HG02642 (cell line): ENCODE measurements at regions not wholly inside any gene's neighbourhood (a gene's known extent, or its start where the extent isn't known, plus 50 kb on each side); places are given as distances from the start of the nearest gene placed in this dataset.

ENCODE experiments used
- ATAC-seq: cut with Tn5 transposase; IDR thresholded peaks from one replicate; pipeline ENCODE4 v1.9.1; 2021; ENCODE audit warnings: mild to moderate bottlenecking; ENCODE audit not compliant: unreplicated experiment, poor library complexity

GRCh38 chr5:159632866-159633265, 283.4 kb upstream of the ADRA1B start:
- no peak for ATAC-seq

DNA sequence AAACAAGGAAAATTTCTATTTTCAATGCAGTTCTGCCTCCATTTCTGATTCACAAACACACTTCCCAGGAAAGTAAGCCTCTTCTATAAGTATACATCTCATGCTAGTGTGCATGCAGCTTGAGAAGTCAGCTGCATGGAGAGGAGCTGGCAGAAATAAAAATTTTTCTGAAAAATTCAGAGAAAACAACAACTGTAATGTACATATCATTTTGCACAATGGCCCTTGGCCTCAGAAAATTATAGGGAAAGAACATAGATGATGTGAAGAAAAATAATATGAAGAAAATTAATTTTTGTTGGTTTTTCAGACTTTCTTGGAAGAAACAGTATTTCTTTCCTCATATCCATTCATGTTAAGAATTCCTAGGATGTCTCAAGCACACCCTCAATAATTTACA, 277.8 kb upstream of the ADRA1B start:
- no peak for ATAC-seq

- no peak for ATAC-seq
These were observed 277.2 kb upstream of the ADRA1B start for GRCh38 chr5:159638954-159639559.

GRCh38 chr5:159639590-159639989, 276.7 kb upstream of the ADRA1B start:
- ATAC-seq, result no peak

- ATAC-seq, result no peak
These were observed 275.8 kb upstream of the ADRA1B start for GRCh38 chr5:159640446-159640845.

GRCh38 chr5:159640921-159641320, 275.4 kb upstream of the ADRA1B start:
- no peak for ATAC-seq

GRCh38 chr5:159641371-159642039, 274.8 kb upstream of the ADRA1B start:
- ATAC-seq, result no peak

- ATAC-seq, result no peak
These were observed 273.9 kb upstream of the ADRA1B start for GRCh38 chr5:159642379-159642778.

DNA sequence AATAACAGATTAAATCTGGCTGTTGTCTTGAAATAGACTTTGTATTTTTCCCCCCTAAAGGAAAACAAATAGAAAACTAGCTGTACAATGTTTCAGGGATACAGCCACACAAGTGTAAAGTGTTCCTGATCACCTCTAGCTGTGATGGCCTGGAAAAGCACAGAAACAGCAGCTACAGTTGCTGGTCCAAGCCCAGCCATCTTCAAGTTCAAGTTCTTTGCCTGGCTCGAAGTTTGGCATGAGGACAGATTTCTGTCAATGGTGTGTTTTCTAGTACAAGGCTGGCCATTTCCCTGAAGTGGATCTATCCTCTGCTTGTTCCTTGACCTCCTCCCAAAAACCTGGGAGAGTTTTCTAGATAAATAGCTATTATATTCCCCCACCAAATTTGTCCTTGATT, 272.2 kb upstream of the ADRA1B start:
- no peak for ATAC-seq

DNA sequence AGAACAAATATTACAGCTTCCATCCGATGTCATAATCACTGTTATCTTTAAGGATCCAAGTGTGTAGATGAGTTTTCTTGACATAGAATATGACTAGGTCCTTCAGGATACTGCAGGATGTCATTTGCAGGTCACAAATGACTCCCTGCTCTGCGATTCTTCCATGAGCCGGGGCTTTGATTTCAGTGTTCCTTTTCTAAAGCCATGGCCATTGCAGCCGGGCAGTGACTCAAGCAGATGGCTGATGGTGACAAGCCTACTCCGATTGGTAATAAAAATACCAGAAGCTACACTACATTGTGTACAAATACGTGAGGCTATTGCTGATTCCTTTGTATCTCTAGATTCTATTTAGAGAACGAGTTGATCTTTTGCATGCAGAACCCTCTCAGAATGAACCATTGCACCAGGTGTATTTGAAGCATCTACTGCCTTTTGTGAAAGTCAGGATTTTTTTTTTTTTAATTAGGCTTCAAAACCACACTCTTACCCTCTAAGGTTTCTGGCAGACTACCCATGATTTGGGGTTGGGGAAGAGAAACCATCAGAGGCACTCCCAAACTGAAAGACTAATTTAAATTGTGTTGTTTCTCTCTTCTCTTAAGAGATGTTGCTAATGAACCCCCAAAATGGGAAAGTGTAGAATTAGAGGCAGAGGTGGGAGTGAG, 271.0 kb upstream of the ADRA1B start:
- no peak for ATAC-seq

DNA sequence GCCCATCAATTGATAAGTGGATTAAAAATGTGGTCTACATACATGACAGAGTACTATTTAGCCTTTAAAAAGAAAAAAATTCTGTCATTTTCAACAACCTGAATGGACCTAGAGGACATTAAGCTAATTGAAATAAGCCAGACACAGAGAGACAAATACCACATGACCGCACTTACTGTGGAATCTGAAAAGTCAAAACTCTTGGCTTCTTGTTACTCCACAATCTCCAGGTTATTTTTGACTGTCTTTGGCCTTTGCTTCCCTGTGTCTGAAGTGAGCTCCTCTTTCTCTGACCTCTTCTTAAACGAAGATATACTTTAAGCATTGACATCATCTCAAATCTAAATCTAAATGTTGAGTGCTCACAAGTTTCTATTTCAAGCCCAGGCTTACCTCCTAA, 265.5 kb upstream of the ADRA1B start:
- ATAC-seq, result no peak

DNA sequence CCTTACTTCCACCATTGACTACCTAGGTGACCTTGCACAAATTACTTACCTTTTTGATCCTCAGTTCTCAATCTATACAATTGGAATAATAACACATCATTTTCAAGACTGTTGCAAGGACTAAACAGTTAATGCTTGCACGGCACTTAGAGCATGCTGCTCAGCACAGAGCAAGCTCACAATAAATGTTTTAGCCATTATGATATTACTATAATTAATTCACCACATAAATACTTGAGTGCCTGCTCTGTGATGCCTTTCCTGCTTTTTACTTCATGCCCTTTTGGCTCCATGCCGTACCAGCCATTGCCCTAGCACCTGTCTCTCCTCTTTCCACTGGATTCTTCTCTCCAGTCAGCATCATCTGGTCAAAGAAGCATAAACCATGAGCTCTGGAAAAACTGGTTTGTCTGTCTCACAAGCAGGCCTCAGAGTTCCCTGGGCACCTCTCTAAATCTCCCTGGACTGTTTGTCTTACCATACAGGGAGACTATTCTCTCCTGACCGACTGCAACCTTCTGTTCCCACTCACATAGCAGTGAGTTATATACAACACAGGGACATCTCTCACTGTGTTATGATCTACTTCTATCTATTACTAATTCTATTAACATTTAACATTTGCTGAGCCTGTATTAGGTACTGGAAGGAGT, 260.4 kb upstream of the ADRA1B start:
- ATAC-seq, result no peak

DNA sequence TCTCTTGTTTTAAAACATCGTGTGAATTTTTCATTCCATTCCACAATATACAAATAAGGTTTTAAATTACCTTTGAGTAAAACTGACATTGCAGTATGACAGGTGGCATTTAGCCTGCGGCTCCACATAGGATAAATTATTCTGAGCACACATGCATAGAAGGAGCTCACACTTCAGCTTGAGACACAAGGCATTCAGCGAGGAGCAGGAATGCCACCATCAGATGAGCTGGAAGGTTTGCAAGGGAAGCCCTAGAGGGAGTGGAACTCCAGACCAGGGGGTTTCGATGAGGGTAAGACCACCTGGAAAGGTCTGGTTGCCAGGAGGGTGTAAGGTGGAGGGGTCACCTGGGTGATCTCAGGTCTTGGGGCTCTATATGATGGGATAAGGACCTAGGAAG, 259.0 kb upstream of the ADRA1B start:
- ATAC-seq, result no peak

GRCh38 chr5:159657771-159658170, 258.5 kb upstream of the ADRA1B start:
- ATAC-seq, result no peak

DNA sequence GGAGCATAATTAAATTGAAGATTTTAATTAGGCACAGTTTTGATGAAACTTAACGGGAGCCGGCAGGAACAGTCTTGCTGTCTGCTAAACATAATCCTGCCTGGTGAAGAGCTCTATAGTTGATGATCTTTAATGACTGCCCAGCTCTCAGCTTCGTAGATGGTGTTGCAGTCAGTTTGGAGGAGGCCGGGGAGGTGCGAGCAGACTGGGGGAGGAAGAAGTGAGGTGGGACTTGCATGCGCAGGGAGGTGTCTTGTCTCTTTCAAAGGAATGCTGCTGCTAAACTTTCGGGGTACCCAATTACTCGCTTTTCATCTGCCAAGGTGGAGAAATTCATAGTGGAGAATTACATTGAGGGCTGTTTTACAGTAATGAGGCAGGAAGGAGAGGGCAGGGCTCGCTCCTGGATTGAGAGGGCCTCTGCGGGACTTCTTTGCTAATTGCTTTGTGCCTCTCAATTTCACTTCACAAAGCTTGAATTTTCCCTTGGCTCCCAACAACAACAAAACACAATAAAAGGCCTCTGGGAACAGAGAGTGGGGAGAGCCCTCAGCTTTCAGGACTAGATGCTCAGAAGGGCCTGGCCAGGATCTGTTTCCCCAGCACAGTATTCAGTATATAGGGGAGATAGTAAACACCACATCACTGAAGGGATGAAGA, 257.9 kb upstream of the ADRA1B start:
- ATAC-seq, result no peak

GRCh38 chr5:159660401-159660800, 255.9 kb upstream of the ADRA1B start:
- no peak for ATAC-seq

DNA sequence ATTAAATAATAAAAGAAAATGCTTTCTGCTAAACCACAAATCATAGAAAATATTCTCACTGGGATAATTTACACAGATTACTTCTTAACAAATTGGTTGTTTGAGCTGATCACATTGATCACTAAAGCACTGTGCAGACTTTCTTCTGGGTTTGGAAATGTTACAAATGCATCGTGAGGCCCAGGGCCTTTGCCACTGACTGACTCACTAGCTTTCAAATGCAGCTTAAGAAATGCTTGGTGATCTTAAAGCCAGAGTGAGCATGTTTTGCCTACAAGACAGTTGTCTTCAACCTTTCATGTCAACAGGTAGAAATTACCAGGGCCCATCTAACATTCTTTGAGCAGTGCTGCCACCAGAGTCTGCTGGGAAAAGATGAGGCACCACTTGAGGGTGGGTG, 252.3 kb upstream of the ADRA1B start:
- ATAC-seq, result no peak

DNA sequence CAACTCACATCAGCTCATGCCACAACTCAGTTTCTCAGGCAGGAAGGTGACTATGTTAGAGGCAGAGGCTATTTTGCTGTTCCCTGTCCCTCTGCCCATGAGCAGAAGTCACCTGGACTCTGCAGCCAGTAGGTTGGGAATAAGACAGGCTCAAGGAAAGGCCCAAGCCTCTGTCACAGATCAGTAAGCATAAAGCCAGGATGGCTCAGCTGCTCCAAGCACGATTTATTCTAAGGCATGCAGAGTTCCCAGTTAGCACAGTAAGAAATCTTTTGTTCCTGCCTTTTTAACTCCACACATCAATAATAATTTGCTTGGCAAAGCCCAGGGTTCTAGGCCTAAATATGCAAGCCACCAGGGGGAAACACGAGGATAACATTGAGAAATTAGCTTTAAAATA, 249.0 kb upstream of the ADRA1B start:
- no peak for ATAC-seq

- ATAC-seq, result no peak
These were observed 247.7 kb upstream of the ADRA1B start for GRCh38 chr5:159668556-159668955.

- ATAC-seq, result no peak
These were observed 246.7 kb upstream of the ADRA1B start for GRCh38 chr5:159669559-159669958.

GRCh38 chr5:159671886-159672285, 244.4 kb upstream of the ADRA1B start:
- ATAC-seq, result no peak
